ENCODE measurements at regions not wholly inside any gene's neighbourhood (a gene's known extent, or its start where the extent isn't known, plus 50 kb on each side); places are given as distances from the start of the nearest gene placed in this dataset.
"Not testable (repeated sequence)": the region's sequence is repeated elsewhere in the genome, so short reads cannot be mapped to it uniquely, and the experiment has no call there.

GRCh38 chr4:132386130-132386529 is 763.0 kb upstream of the PCDH10 start:
- H3K27me3 ChIP-seq (ENCODE audit: control insufficient read depth, insufficient read depth, low read length): no peaks in the 10 kb centered on the region
- H3K36me3 ChIP-seq (ENCODE audit: control insufficient read depth, insufficient read depth, low read length): no peaks in the 10 kb centered on the region
- H3K4me1 ChIP-seq (ENCODE audit: control insufficient read depth, insufficient read depth, low read length): no peaks in the 10 kb centered on the region
- H3K4me3 ChIP-seq (ENCODE audit: low read depth, low read length): no peak overlapping the region
- no peaks in the 10 kb centered on the region for H3K9me3 ChIP-seq (ENCODE audit: control insufficient read depth, insufficient read depth, low read length)
- H3K9ac ChIP-seq (ENCODE audit: low read depth, low read length): no peak overlapping the region

- H3K36me3 ChIP-seq (ENCODE audit: control insufficient read depth, insufficient read depth, low read length): no peaks in the 10 kb centered on the region
- no peak overlapping the region for H3K9ac ChIP-seq (ENCODE audit: low read depth, low read length)
- H3K27me3 ChIP-seq (ENCODE audit: control insufficient read depth, insufficient read depth, low read length): no peaks in the 10 kb centered on the region
- H3K4me1 ChIP-seq (ENCODE audit: control insufficient read depth, insufficient read depth, low read length): no peaks in the 10 kb centered on the region
- H3K4me3 ChIP-seq (ENCODE audit: low read depth, low read length): no peak overlapping the region
- H3K9me3 ChIP-seq (ENCODE audit: control insufficient read depth, insufficient read depth, low read length): no peaks in the 10 kb centered on the region
Observed at GRCh38 chr4:132387060-132387459, 762.0 kb upstream of the PCDH10 start.

GRCh38 chr4:132395561-132395960 is 753.5 kb upstream of the PCDH10 start:
- H3K36me3 ChIP-seq (ENCODE audit: control insufficient read depth, insufficient read depth, low read length): no peaks in the 10 kb centered on the region
- H3K4me1 ChIP-seq (ENCODE audit: control insufficient read depth, insufficient read depth, low read length): no peaks in the 10 kb centered on the region
- H3K27me3 ChIP-seq (ENCODE audit: control insufficient read depth, insufficient read depth, low read length): no peaks in the 10 kb centered on the region
- no peak overlapping the region for H3K4me3 ChIP-seq (ENCODE audit: low read depth, low read length)
- no peaks in the 10 kb centered on the region for H3K9me3 ChIP-seq (ENCODE audit: control insufficient read depth, insufficient read depth, low read length)
- no peak overlapping the region for H3K9ac ChIP-seq (ENCODE audit: low read depth, low read length)

GRCh38 chr4:132396636-132397035 is 752.5 kb upstream of the PCDH10 start:
- H3K4me3 ChIP-seq (ENCODE audit: low read depth, low read length): no peak overlapping the region
- H3K36me3 ChIP-seq (ENCODE audit: control insufficient read depth, insufficient read depth, low read length): no peaks in the 10 kb centered on the region
- no peaks in the 10 kb centered on the region for H3K4me1 ChIP-seq (ENCODE audit: control insufficient read depth, insufficient read depth, low read length)
- no peaks in the 10 kb centered on the region for H3K27me3 ChIP-seq (ENCODE audit: control insufficient read depth, insufficient read depth, low read length)
- H3K9me3 ChIP-seq (ENCODE audit: control insufficient read depth, insufficient read depth, low read length): no peaks in the 10 kb centered on the region
- no peak overlapping the region for H3K9ac ChIP-seq (ENCODE audit: low read depth, low read length)

- H3K9me3 ChIP-seq (ENCODE audit: control insufficient read depth, insufficient read depth, low read length): peaks cover 20% of the 10 kb centered on the region
Observed at GRCh38 chr4:132417220-132417619, 731.9 kb upstream of the PCDH10 start.

GRCh38 chr4:132427125-132427524 is 722.0 kb upstream of the PCDH10 start:
- no peaks in the 10 kb centered on the region for H3K27me3 ChIP-seq (ENCODE audit: control insufficient read depth, insufficient read depth, low read length)
- H3K36me3 ChIP-seq (ENCODE audit: control insufficient read depth, insufficient read depth, low read length): no peaks in the 10 kb centered on the region
- H3K9ac ChIP-seq (ENCODE audit: low read depth, low read length): no peak overlapping the region
- H3K4me3 ChIP-seq (ENCODE audit: low read depth, low read length): no peak overlapping the region
- H3K4me1 ChIP-seq (ENCODE audit: control insufficient read depth, insufficient read depth, low read length): no peaks in the 10 kb centered on the region
- no peaks in the 10 kb centered on the region for H3K9me3 ChIP-seq (ENCODE audit: control insufficient read depth, insufficient read depth, low read length)

More at GRCh38 chr4:132417220-132417619, 731.9 kb upstream of the PCDH10 start:
- no peak overlapping the region for H3K9ac ChIP-seq (ENCODE audit: low read depth, low read length)
- H3K4me3 ChIP-seq (ENCODE audit: low read depth, low read length): no peak overlapping the region
- no peaks in the 10 kb centered on the region for H3K27me3 ChIP-seq (ENCODE audit: control insufficient read depth, insufficient read depth, low read length)
- no peaks in the 10 kb centered on the region for H3K4me1 ChIP-seq (ENCODE audit: control insufficient read depth, insufficient read depth, low read length)
- H3K36me3 ChIP-seq (ENCODE audit: control insufficient read depth, insufficient read depth, low read length): no peaks in the 10 kb centered on the region

GRCh38 chr4:132437117-132437516 is 712.0 kb upstream of the PCDH10 start:
- H3K9ac ChIP-seq (ENCODE audit: low read depth, low read length): no peak overlapping the region
- H3K4me3 ChIP-seq (ENCODE audit: low read depth, low read length): no peak overlapping the region
- H3K27me3 ChIP-seq (ENCODE audit: control insufficient read depth, insufficient read depth, low read length): no peaks in the 10 kb centered on the region
- H3K9me3 ChIP-seq (ENCODE audit: control insufficient read depth, insufficient read depth, low read length): no peaks in the 10 kb centered on the region
- no peaks in the 10 kb centered on the region for H3K4me1 ChIP-seq (ENCODE audit: control insufficient read depth, insufficient read depth, low read length)
- no peaks in the 10 kb centered on the region for H3K36me3 ChIP-seq (ENCODE audit: control insufficient read depth, insufficient read depth, low read length)

GRCh38 chr4:132445386-132445785 is 703.7 kb upstream of the PCDH10 start:
- Histone ChIP-seq H3K4me1 (ENCODE audit: control insufficient read depth, insufficient read depth, low read length) (no peaks in the 10 kb centered on the region), H3K9me3 (ENCODE audit: control insufficient read depth, insufficient read depth, low read length) (no peaks in the 10 kb centered on the region), H3K4me3 (ENCODE audit: low read depth, low read length) (no peak overlapping the region), H3K27me3 (ENCODE audit: control insufficient read depth, insufficient read depth, low read length) (no peaks in the 10 kb centered on the region), H3K9ac (ENCODE audit: low read depth, low read length) (no peak overlapping the region), H3K36me3 (ENCODE audit: control insufficient read depth, insufficient read depth, low read length) (no peaks in the 10 kb centered on the region)

GRCh38 chr4:132457987-132458386 is 691.1 kb upstream of the PCDH10 start:
- not testable (repeated sequence) for H3K9ac ChIP-seq (ENCODE audit: low read depth, low read length); H3K36me3 ChIP-seq (ENCODE audit: control insufficient read depth, insufficient read depth, low read length); H3K4me3 ChIP-seq (ENCODE audit: low read depth, low read length); H3K9me3 ChIP-seq (ENCODE audit: control insufficient read depth, insufficient read depth, low read length); H3K27me3 ChIP-seq (ENCODE audit: control insufficient read depth, insufficient read depth, low read length); H3K4me1 ChIP-seq (ENCODE audit: control insufficient read depth, insufficient read depth, low read length)

GRCh38 chr4:132479543-132479942 is 669.6 kb upstream of the PCDH10 start:
- no peak overlapping the region for H3K4me3 ChIP-seq (ENCODE audit: low read depth, low read length)
- no peaks in the 10 kb centered on the region for H3K4me1 ChIP-seq (ENCODE audit: control insufficient read depth, insufficient read depth, low read length)
- no peaks in the 10 kb centered on the region for H3K36me3 ChIP-seq (ENCODE audit: control insufficient read depth, insufficient read depth, low read length)
- no peaks in the 10 kb centered on the region for H3K9me3 ChIP-seq (ENCODE audit: control insufficient read depth, insufficient read depth, low read length)
- H3K27me3 ChIP-seq (ENCODE audit: control insufficient read depth, insufficient read depth, low read length): no peaks in the 10 kb centered on the region
- H3K9ac ChIP-seq (ENCODE audit: low read depth, low read length): no peak overlapping the region

- Histone ChIP-seq H3K9ac (ENCODE audit: low read depth, low read length) (no peak overlapping the region), H3K27me3 (ENCODE audit: control insufficient read depth, insufficient read depth, low read length) (no peaks in the 10 kb centered on the region), H3K36me3 (ENCODE audit: control insufficient read depth, insufficient read depth, low read length) (no peaks in the 10 kb centered on the region), H3K4me1 (ENCODE audit: control insufficient read depth, insufficient read depth, low read length) (peaks cover 11% of the 10 kb centered on the region), H3K9me3 (ENCODE audit: control insufficient read depth, insufficient read depth, low read length) (peaks cover 13% of the 10 kb centered on the region), H3K4me3 (ENCODE audit: low read depth, low read length) (no peak overlapping the region)
Observed at GRCh38 chr4:132488555-132488954, 660.5 kb upstream of the PCDH10 start.

- Histone ChIP-seq H3K4me1 (ENCODE audit: control insufficient read depth, insufficient read depth, low read length) (peaks cover 36% of the 10 kb centered on the region), H3K4me3 (ENCODE audit: low read depth, low read length) (no peak overlapping the region), H3K36me3 (ENCODE audit: control insufficient read depth, insufficient read depth, low read length) (no peaks in the 10 kb centered on the region), H3K27me3 (ENCODE audit: control insufficient read depth, insufficient read depth, low read length) (no peaks in the 10 kb centered on the region), H3K9me3 (ENCODE audit: control insufficient read depth, insufficient read depth, low read length) (peaks cover 13% of the 10 kb centered on the region), H3K9ac (ENCODE audit: low read depth, low read length) (no peak overlapping the region)
Observed at GRCh38 chr4:132493476-132493875, 655.6 kb upstream of the PCDH10 start.
